GM15510 (cell line): ENCODE measurements at regions not wholly inside any gene's neighbourhood (a gene's known extent, or its start where the extent isn't known, plus 50 kb on each side); places are given as distances from the start of the nearest gene placed in this dataset.

Experiments used
- POLR2A ChIP-seq: IDR thresholded peaks from 3 replicates; pipeline ENCODE4 v1.6.1; 2011; ENCODE audit warnings: borderline replicate concordance; ENCODE audit not compliant: insufficient read length; ENCODE audit errors: extremely low read depth

DNA sequence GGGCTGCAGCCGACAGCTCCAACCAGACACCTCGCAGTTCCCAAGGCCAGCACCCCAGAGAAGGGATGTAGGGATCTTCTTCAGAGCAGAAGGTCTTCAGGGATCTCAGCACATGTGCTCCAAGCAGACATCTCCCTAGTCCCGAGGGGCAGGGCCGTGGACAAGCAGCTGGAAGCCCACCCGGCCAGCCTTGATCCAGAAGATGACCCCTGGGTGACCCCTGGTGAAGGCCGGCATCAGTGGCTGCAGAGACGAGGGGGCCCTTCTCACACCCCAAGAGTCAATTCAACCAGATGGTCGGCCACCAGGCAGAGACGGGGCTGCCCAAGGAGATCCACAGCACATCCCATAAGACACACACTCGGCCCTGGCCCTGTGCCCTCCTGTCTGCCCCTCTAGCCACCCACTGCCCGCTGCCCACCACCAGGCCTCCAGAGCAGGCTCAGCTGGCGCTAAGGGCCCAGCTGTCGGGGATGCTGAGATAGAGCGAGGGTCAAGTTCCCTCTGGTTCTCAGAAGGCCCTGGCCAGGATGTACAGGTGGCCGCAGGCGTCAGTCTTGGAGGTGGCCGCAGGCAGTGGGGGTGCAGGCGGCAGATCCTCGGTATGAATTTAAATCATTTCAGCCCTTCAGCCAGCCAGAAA lies 168.3 kb downstream of the BRD1 start:
- TF ChIP-seq POLR2A: no peak

DNA sequence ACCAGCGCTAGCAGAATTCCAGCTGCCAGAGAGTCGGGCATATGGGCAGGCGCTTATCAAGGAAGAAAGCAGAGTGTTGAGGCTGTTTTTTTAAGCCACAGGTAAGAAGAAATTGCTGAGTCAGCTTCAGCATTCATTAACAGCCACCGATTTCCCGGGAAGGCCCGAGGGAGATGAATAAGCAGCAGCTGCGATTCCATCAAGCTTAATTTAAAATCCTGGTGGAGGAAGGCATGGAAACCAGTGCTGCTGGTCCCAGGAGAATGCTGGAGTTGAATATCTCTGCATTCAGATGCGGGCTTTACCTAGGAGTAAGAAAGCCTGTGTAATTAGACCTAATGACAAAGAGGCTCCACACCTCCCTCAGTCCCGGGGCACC lies 168.8 kb downstream of the BRD1 start:
- TF ChIP-seq POLR2A: no peak

DNA sequence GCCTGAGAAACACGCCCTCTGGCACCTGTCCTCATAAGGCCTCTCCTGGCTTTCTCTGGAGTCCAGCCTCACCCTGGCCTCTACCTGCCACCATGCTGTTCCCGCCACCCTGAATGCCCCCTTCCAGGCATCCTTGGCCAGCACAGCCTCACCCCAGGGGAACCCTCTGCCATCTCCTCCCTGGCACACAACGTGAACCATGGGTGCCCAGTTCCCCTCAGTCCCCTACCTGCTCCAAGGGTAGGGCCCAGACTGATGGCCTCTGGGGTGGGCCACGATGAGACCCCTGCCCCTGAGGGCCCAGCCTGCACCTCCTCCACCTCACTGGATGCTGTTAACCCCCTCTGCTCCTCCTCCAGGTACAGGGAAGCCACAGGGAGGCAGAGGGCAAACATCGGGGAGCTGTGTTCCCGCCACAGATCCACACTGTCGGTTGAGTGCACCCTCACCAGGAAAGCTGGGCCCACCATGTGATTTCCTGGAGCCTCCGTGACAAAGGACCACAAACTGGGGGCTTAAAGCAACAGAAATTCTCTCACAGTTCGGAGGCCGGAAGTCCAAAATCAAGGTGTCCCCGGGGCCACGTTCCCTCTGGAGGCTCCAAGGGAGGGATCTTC lies 169.6 kb downstream of the BRD1 start:
- no peak for TF ChIP-seq POLR2A

GRCh38 chr22:49657275-49657973 lies 170.2 kb downstream of the BRD1 start:
- peak; percentile 45 for TF ChIP-seq POLR2A

DNA sequence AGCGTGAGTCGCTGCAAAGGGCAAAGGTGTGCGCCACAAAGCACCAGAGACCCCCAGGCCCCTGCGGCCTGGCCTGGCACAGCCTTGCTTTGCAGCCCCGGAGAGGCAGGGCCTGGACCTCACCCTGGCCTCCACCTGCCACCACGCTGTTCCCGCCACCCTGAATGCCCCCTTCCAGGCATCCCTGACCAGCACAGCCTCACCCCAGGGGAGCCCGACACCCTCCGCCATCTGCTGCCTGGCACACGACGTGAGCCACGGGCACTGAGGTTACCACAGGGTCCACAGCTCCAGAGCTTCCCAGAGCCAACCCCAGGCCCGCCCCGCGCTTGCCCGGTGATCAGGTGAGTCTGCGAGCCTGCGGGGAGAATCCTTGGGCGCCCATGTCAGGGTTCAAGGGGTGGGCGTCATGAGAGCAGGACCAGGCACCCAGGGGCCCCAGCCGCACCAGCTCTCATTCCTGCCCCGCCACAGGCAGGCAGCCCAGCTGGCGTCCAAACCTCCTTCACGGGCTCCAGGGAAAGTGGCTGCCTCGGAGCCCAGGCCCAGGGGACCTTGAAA lies 171.3 kb downstream of the BRD1 start:
- no peak for TF ChIP-seq POLR2A

GRCh38 chr22:49655168-49655812 lies 172.4 kb downstream of the BRD1 start:
- TF ChIP-seq POLR2A: no peak

GRCh38 chr22:49650336-49651241 lies 177.1 kb downstream of the BRD1 start:
- TF ChIP-seq POLR2A: no peak

DNA sequence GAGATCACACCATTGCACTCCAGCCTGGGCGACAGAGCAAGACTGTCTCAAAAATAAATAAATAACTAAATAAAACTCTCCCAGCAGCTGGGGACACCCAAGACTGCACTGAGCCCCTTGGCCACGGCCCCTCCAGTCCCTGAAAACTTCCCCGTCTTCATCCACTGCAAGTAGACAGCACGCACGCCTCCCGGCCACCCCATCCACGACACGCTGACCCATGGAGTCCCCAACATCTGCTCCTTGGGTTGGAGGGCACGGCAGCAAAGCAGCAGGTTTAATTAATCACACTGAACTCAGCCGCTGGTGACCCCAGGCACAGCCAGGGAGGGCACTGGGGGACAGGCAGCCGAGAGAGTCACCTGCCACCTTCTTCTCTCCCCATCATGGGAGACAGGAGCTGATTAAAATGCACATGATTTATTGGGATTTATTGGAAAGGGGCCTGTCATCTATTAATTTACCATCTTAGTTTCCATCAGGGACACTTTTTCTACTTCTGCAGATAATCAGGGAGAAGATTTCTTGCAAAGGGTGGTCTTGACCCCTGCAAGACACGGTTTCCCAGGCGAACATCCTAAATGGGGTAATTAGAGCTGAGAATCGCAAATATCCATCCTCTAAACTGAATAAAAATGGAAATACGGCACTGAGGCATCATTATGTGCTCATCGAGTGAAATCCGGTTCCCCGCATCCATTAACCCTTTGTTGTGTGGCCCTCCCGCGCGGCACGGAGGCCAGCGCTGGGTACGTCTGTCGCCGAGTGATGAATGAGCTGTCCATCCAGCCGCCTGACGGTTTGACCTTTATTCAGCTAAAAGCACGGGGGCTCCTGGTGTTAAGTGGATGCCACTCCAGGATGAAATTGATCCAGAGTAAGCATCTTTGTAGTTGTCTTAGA lies 178.3 kb downstream of the BRD1 start:
- no peak for TF ChIP-seq POLR2A

GRCh38 chr22:49648053-49648452 lies 179.6 kb downstream of the BRD1 start:
- no peak for TF ChIP-seq POLR2A

- TF ChIP-seq POLR2A: no peak
These were observed 180.0 kb downstream of the BRD1 start for GRCh38 chr22:49647627-49648026.

DNA sequence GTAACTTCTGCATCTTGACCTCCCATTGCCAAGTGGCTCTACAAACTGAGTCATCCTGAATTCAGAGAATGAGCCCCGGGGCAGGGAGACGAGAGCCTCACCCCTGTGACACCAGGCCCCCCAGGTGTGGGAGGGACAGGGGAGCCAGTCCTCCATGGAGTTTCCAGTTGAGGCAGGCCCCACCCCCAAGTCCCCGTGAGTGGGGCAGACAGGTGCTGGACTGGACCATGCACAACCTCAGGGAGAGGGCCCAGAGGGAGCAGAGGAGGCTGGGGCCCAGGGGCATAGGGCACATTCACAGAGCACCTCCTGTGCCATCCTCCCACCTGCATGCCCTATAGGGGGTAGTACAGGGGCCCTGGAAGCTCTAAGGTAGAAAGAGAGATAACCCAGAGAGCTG lies 180.8 kb downstream of the BRD1 start:
- no peak for TF ChIP-seq POLR2A

- TF ChIP-seq POLR2A: no peak
These were observed 181.7 kb downstream of the BRD1 start for GRCh38 chr22:49645791-49646550.
